GM12873 (cell line): ENCODE measurements at regions not wholly inside any gene's neighbourhood (a gene's known extent, or its start where the extent isn't known, plus 50 kb on each side); places are given as distances from the start of the nearest gene placed in this dataset.

Experiments used
- TF ChIP-seq, protein P1 (sequence below): IDR thresholded peaks from 2 replicates; pipeline ENCODE4 v1.5.1; 2012; ENCODE audit warnings: low read depth, mild to moderate bottlenecking, moderate library complexity, low read length, control low read depth; ENCODE audit not compliant: insufficient read depth; ENCODE audit errors: missing control alignments

GRCh38 chr14:71754422-71755095, 177.7 kb upstream of the RGS6 start:
- TF ChIP-seq, protein P1, sequence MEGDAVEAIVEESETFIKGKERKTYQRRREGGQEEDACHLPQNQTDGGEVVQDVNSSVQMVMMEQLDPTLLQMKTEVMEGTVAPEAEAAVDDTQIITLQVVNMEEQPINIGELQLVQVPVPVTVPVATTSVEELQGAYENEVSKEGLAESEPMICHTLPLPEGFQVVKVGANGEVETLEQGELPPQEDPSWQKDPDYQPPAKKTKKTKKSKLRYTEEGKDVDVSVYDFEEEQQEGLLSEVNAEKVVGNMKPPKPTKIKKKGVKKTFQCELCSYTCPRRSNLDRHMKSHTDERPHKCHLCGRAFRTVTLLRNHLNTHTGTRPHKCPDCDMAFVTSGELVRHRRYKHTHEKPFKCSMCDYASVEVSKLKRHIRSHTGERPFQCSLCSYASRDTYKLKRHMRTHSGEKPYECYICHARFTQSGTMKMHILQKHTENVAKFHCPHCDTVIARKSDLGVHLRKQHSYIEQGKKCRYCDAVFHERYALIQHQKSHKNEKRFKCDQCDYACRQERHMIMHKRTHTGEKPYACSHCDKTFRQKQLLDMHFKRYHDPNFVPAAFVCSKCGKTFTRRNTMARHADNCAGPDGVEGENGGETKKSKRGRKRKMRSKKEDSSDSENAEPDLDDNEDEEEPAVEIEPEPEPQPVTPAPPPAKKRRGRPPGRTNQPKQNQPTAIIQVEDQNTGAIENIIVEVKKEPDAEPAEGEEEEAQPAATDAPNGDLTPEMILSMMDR = no peak

DNA sequence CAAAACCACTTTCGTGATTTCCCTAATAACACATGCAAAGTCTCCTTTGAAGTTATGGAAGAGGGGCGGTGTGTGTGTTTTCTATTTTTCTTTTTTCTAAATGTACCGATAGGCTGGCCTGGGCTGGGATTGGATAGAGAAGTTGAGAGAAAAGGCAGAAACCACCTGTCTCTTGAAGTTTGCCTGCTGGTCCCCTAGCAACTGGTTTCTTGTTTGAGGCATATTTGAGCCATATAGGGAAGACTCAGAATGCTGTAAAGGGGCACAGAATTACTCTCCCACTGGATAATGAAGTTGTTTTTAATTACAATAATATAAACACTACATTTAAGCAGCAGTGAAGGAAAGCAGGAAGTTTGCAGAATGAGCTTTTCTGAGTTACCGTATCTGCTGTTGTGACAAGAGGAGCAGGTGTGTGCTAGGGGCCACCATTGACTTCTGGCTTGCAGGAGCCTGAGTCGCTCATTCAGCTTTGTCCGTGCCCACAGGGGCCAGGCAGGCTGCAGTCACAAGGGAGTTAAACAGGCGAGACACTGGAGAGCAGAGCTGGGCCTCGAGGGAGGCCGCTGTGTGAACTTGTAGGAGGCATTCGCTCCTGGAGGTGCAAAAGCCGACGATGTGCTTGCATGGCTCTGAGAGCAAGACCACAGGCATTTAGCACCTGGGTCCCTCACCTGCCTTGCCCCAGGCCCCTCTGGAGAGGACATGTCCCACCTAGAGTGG, 173.8 kb upstream of the RGS6 start:
- TF ChIP-seq, protein P1 = no peak

DNA sequence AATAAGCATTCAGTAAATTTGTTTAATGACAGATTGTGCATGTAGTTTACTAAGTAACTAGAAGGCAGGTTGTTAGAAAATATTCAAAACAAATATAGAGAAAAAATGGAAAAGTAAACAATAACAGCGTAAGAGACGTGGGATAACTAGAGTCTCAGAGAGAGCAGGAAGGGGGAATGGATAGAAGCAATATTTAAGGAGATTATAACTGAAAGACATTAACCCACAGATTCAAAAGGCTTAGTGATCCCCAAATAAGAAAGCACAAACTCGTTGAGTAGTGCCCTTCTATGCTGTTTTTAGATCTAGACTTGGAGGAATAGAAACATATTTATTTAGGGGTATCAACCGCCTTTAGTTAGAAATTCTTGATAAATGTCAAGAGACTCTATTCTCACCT, 169.7 kb upstream of the RGS6 start:
- TF ChIP-seq, protein P1 = no peak

DNA sequence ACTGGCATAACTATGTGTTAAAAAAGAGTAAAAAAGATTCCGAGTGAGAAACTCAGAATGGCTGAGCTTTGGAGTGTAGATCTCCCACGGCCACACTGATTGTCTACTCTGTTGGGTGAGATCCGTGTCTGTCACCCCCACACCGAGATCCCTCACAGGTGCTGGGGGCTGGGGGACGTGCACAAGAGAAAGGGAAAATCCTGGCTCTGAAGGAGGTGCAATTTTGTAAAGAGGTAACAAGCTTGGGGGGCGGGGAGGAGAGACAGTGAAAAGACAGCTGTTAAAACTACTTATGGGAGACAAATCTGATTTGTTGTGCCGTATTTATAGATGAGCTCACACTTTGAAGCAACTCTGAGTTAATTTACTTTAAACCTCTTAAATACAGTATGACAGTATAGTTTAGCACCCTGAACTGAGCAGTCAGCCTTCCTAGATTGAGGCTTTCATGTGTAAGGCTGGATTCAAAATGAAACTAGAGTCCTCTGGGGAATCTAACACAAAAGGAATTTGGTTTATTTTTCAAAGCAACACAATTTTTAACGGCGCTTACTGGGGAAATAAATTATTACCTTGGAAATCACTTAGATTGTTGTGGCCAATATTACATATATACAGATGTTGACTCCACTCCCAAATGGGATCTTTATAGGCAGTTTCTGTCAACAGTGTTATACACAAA, 167.4 kb upstream of the RGS6 start:
- TF ChIP-seq, protein P1 = no peak

DNA sequence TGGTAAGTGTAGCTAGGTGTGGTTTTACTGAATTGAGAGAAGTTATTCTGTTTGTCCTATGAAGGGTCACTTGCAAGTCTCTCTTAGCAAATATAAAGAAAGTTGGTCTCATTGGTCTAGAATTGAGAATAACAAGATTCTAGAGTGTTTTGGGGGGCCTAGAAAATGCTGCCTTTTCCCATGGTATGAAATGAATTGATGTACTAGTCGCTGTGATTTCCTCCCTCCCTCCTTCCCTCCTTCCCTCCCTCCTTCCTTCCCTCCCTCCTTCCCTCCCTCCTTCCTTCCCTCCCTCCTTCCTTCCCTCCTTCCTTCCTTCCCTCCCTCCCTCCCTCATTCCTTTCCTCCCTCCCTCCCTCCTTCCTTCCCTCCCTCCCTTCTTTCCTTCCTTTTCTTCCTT, 166.7 kb upstream of the RGS6 start:
- TF ChIP-seq, protein P1 = no peak

- TF ChIP-seq, protein P1 = no peak
These were observed 161.8 kb upstream of the RGS6 start for GRCh38 chr14:71770431-71770830.

DNA sequence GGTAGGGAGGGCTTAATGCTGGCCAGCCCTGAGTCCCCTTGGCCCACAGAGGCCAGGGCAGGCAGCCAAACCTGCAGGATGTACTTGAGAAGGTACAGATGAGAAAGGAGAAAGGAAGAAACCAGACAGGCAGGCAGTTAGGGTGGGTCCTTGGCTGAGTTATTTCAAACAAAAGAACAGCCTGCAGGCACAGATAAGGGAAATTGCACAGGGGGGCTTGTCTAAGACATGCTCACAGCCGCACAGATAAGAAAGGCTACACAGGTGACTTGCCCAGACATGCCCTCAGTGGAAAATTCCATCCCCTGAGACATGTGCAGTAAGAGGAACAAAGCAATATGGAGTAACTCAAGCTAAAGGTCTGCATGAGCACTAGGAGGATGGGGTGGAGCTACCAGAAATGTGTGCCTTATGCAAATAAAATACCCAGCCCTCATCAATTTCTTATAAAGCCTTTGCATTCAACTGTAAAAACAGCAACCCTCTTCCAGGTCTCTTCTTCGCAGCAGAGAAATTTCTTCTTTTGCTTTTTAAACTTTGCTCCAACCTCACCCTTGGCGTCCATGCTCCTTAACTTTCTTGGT, 158.2 kb upstream of the RGS6 start:
- TF ChIP-seq, protein P1 = no peak
